ENCODE measurements at regions not wholly inside any gene's neighbourhood (a gene's known extent, or its start where the extent isn't known, plus 50 kb on each side); places are given as distances from the start of the nearest gene placed in this dataset.

GRCh38 chr15:95345867-95346266, 984.6 kb upstream of the NR2F2 start:
- DNase-seq, result no peak
- Histone ChIP-seq H2AFZ (no peak overlapping the region), H3K9me2 (ENCODE audit: insufficient read depth) (no peaks in the 10 kb centered on the region), H3K4me2 (ENCODE audit: unreplicated experiment) (no peak overlapping the region), H3K36me3 (ENCODE audit: low read depth) (no peaks in the 10 kb centered on the region), H4K20me1 (ENCODE audit: insufficient read depth) (no peaks in the 10 kb centered on the region), H3K9me3 (ENCODE audit: low read depth) (no peaks in the 10 kb centered on the region), H3K4me1 (ENCODE audit: insufficient read depth) (no peaks in the 10 kb centered on the region), H3K4me3 (no peak overlapping the region), H3K27me3 (replicated peaks; ENCODE audit: insufficient read depth) (no peaks in the 10 kb centered on the region), H3F3A (ENCODE audit: insufficient read depth) (no peaks in the 10 kb centered on the region), H3K27ac (no peak overlapping the region), H3K9ac (no peak overlapping the region), H3K79me2 (ENCODE audit: insufficient read depth) (no peaks in the 10 kb centered on the region)
- 32 to 38% methylated on average over 4 of the region's 4 CpGs for WGBS, 2 experiments (ENCODE audit: low coverage in 1 of 2, low lambda C conversion rate in 2 of 2, missing lambda C conversion rate in 2 of 2)
- in situ Hi-C loops (cut with MboI), result no loop called here
- TF ChIP-seq EZH2 (IDR thresholded peaks at IDR 0.05; ENCODE audit: insufficient read depth, poor library complexity, severe bottlenecking) (no peak), EZH2phosphoT487 (IDR thresholded peaks at IDR 0.05; ENCODE audit: insufficient read depth, low read depth) (no peak)

- Histone ChIP-seq H3K27me3 (replicated peaks; ENCODE audit: insufficient read depth) (no peaks in the 10 kb centered on the region), H3K4me1 (ENCODE audit: insufficient read depth) (no peaks in the 10 kb centered on the region), H3F3A (ENCODE audit: insufficient read depth) (no peaks in the 10 kb centered on the region), H3K79me2 (ENCODE audit: insufficient read depth) (no peaks in the 10 kb centered on the region), H2AFZ (no peak overlapping the region), H3K9me3 (ENCODE audit: low read depth) (no peaks in the 10 kb centered on the region), H3K9ac (no peak overlapping the region), H3K9me2 (ENCODE audit: insufficient read depth) (no peaks in the 10 kb centered on the region), H3K36me3 (ENCODE audit: low read depth) (no peaks in the 10 kb centered on the region), H3K4me3 (no peak overlapping the region), H3K27ac (no peak overlapping the region), H3K4me2 (ENCODE audit: unreplicated experiment) (no peak overlapping the region), H4K20me1 (ENCODE audit: insufficient read depth) (no peaks in the 10 kb centered on the region)
- 54 to 60% methylated on average over 5 of the region's 5 CpGs for WGBS, 2 experiments (ENCODE audit: low coverage in 1 of 2, low lambda C conversion rate in 2 of 2, missing lambda C conversion rate in 2 of 2)
- in situ Hi-C loops (cut with MboI), result no loop called here
- DNase-seq, result no peak
- TF ChIP-seq EZH2phosphoT487 (IDR thresholded peaks at IDR 0.05; ENCODE audit: insufficient read depth, low read depth) (no peak), EZH2 (IDR thresholded peaks at IDR 0.05; ENCODE audit: insufficient read depth, poor library complexity, severe bottlenecking) (no peak)
These were observed 983.6 kb upstream of the NR2F2 start for GRCh38 chr15:95346721-95347475.

GRCh38 chr15:95347837-95348236, 982.7 kb upstream of the NR2F2 start:
- in situ Hi-C loops (cut with MboI), result no loop called here
- no peaks in the 10 kb centered on the region for H3K36me3 ChIP-seq (ENCODE audit: low read depth)
- H2AFZ ChIP-seq, result no peak overlapping the region
- no peak overlapping the region for H3K4me2 ChIP-seq (ENCODE audit: unreplicated experiment)
- no peaks in the 10 kb centered on the region for H3K9me2 ChIP-seq (ENCODE audit: insufficient read depth)
- no peaks in the 10 kb centered on the region for H3K79me2 ChIP-seq (ENCODE audit: insufficient read depth)
- no peak for TF ChIP-seq EZH2phosphoT487 (IDR thresholded peaks at IDR 0.05; ENCODE audit: insufficient read depth, low read depth)
- TF ChIP-seq EZH2 (IDR thresholded peaks at IDR 0.05; ENCODE audit: insufficient read depth, poor library complexity, severe bottlenecking), result no peak
- H3K27me3 ChIP-seq (replicated peaks; ENCODE audit: insufficient read depth), result no peaks in the 10 kb centered on the region
- no peak for DNase-seq
- no peaks in the 10 kb centered on the region for H3K4me1 ChIP-seq (ENCODE audit: insufficient read depth)
- WGBS, 2 experiments (ENCODE audit: low coverage in 1 of 2, low lambda C conversion rate in 2 of 2, missing lambda C conversion rate in 2 of 2), result 42 to 53% methylated on average over 1 of the region's 1 CpG
- no peak overlapping the region for H3K4me3 ChIP-seq
- no peaks in the 10 kb centered on the region for H4K20me1 ChIP-seq (ENCODE audit: insufficient read depth)
- H3F3A ChIP-seq (ENCODE audit: insufficient read depth), result no peaks in the 10 kb centered on the region
- H3K27ac ChIP-seq, result no peak overlapping the region
- no peaks in the 10 kb centered on the region for H3K9me3 ChIP-seq (ENCODE audit: low read depth)
- no peak overlapping the region for H3K9ac ChIP-seq

GRCh38 chr15:95350908-95351307, 979.6 kb upstream of the NR2F2 start:
- Histone ChIP-seq H3K9ac (no peak overlapping the region), H3K4me1 (ENCODE audit: insufficient read depth) (no peaks in the 10 kb centered on the region), H3F3A (ENCODE audit: insufficient read depth) (no peaks in the 10 kb centered on the region), H4K20me1 (ENCODE audit: insufficient read depth) (no peaks in the 10 kb centered on the region), H3K36me3 (ENCODE audit: low read depth) (no peaks in the 10 kb centered on the region), H2AFZ (no peak overlapping the region), H3K79me2 (ENCODE audit: insufficient read depth) (no peaks in the 10 kb centered on the region), H3K9me2 (ENCODE audit: insufficient read depth) (no peaks in the 10 kb centered on the region), H3K4me2 (ENCODE audit: unreplicated experiment) (no peak overlapping the region), H3K9me3 (ENCODE audit: low read depth) (no peaks in the 10 kb centered on the region), H3K27me3 (replicated peaks; ENCODE audit: insufficient read depth) (no peaks in the 10 kb centered on the region), H3K4me3 (no peak overlapping the region), H3K27ac (no peak overlapping the region)
- 29 to 41% methylated on average over 3 of the region's 3 CpGs for WGBS, 2 experiments (ENCODE audit: low coverage in 1 of 2, low lambda C conversion rate in 2 of 2, missing lambda C conversion rate in 2 of 2)
- in situ Hi-C loops (cut with MboI), result loop anchor here (10.0 kb wide), 1 partner anchor 64 kb away; no protein-coding TSS in a partner anchor
- TF ChIP-seq EZH2phosphoT487 (IDR thresholded peaks at IDR 0.05; ENCODE audit: insufficient read depth, low read depth), result no peak
- no peak for TF ChIP-seq EZH2 (IDR thresholded peaks at IDR 0.05; ENCODE audit: insufficient read depth, poor library complexity, severe bottlenecking)
- DNase-seq, result no peak

All from GM23248 (cell line).